ENCODE measurements at regions not wholly inside any gene's neighbourhood (a gene's known extent, or its start where the extent isn't known, plus 50 kb on each side); places are given as distances from the start of the nearest gene placed in this dataset.
"Not testable (repeated sequence)": the region's sequence is repeated elsewhere in the genome, so short reads cannot be mapped to it uniquely, and the experiment has no call there.

DNA sequence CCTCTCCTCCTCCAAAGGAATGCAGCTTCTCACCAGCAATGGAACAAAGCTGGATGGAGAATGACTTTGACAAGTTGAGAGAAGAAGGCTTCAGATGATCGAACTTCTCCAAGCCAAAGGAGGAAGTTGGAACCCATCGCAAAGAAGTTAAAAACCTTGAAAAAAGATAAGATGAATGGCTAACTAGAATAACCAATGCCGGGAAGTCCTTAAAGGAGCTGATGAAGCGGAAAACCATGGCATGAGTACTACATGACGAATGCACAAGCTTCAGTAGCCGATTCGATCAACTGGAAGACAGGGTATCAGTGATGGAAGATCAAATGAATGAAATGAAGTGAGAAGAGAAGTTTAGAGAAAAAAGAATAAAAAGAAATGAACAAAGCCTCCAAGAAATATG lies 629.2 kb upstream of the PABPC4L start:
- not testable (repeated sequence) for TF ChIP-seq EZH2phosphoT487 (IDR thresholded peaks at IDR 0.05; ENCODE audit: unreplicated experiment); EZH2 (IDR thresholded peaks at IDR 0.05; ENCODE audit: low read depth, unreplicated experiment); ETS1 (IDR thresholded peaks at IDR 0.05); POLR2AphosphoS5 (IDR thresholded peaks at IDR 0.05; ENCODE audit: low read depth); ZNF114 (CRISPR knock-in tag; IDR thresholded peaks at IDR 0.05); CREB1 (CRISPR knock-in tag; IDR thresholded peaks at IDR 0.05; ENCODE audit: low read depth); ZNF331 (CRISPR knock-in tag; IDR thresholded peaks at IDR 0.05; ENCODE audit: low read depth); JUNB (IDR thresholded peaks at IDR 0.05; ENCODE audit: unreplicated experiment); NANOG (IDR thresholded peaks at IDR 0.05; ENCODE audit: borderline replicate concordance)
- TF ChIP-seq, protein P1, sequence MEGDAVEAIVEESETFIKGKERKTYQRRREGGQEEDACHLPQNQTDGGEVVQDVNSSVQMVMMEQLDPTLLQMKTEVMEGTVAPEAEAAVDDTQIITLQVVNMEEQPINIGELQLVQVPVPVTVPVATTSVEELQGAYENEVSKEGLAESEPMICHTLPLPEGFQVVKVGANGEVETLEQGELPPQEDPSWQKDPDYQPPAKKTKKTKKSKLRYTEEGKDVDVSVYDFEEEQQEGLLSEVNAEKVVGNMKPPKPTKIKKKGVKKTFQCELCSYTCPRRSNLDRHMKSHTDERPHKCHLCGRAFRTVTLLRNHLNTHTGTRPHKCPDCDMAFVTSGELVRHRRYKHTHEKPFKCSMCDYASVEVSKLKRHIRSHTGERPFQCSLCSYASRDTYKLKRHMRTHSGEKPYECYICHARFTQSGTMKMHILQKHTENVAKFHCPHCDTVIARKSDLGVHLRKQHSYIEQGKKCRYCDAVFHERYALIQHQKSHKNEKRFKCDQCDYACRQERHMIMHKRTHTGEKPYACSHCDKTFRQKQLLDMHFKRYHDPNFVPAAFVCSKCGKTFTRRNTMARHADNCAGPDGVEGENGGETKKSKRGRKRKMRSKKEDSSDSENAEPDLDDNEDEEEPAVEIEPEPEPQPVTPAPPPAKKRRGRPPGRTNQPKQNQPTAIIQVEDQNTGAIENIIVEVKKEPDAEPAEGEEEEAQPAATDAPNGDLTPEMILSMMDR (conservative IDR thresholded peaks at IDR 0.05; ENCODE audit: low read depth in 2 of 2): not testable (repeated sequence)
- TF ChIP-seq, protein P2, sequence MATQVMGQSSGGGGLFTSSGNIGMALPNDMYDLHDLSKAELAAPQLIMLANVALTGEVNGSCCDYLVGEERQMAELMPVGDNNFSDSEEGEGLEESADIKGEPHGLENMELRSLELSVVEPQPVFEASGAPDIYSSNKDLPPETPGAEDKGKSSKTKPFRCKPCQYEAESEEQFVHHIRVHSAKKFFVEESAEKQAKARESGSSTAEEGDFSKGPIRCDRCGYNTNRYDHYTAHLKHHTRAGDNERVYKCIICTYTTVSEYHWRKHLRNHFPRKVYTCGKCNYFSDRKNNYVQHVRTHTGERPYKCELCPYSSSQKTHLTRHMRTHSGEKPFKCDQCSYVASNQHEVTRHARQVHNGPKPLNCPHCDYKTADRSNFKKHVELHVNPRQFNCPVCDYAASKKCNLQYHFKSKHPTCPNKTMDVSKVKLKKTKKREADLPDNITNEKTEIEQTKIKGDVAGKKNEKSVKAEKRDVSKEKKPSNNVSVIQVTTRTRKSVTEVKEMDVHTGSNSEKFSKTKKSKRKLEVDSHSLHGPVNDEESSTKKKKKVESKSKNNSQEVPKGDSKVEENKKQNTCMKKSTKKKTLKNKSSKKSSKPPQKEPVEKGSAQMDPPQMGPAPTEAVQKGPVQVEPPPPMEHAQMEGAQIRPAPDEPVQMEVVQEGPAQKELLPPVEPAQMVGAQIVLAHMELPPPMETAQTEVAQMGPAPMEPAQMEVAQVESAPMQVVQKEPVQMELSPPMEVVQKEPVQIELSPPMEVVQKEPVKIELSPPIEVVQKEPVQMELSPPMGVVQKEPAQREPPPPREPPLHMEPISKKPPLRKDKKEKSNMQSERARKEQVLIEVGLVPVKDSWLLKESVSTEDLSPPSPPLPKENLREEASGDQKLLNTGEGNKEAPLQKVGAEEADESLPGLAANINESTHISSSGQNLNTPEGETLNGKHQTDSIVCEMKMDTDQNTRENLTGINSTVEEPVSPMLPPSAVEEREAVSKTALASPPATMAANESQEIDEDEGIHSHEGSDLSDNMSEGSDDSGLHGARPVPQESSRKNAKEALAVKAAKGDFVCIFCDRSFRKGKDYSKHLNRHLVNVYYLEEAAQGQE (IDR thresholded peaks at IDR 0.05; ENCODE audit: unreplicated experiment): not testable (repeated sequence)
